Adrenal gland (tissue), 5 donors: ENCODE measurements at regions not wholly inside any gene's neighbourhood (a gene's known extent, or its start where the extent isn't known, plus 50 kb on each side); places are given as distances from the start of the nearest gene placed in this dataset.

ENCODE experiments used
- POLR2A ChIP-seq, 2 donors: fragments of 450-650 bp; IDR thresholded peaks; one replicate each; pipeline ENCODE4 v1.6.1; 2017; ENCODE audit warnings: antibody characterized with exemption in 2 of 2, mild to moderate bottlenecking in 2 of 2, moderate library complexity in 1 of 2
- TF ChIP-seq, protein P1 (sequence below), 6 experiments: fragments of 450-650 bp in 4 of 6; fragments of 200-600 bp in 2 of 6; sonication (generic) in 1 of 6; IDR thresholded peaks; 1 replicate in 5 of 6; 2 replicates in 1 of 6; pipeline versions ENCODE4 v1.5.1 to v1.8.0; 2016 to 2021; ENCODE audit warnings: antibody characterized with exemption in 6 of 6, mild to moderate bottlenecking in 2 of 6, moderate library complexity in 1 of 6
- donor health status: DM: no; HTN: no; CAD: no.

DNA sequence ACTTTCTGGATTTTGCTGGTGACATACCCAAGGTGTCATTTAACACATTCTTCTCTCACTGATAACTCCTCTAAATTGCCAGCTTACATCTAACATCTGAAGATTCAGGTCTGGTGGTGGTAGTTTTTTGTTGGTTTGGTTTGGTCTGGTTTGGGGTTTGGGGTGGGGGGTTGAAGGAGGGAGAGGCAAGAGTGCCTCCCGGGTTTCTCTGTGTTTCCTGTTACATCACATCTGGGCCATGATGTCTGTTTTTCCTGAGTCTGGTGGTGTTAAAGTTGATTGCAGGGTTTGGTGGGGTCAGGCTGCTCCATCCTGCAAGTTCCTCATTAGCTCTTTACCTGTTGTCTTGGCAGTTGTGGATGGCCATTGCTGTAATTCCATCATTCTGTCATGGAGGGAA lies 155.8 kb upstream of the UBL3 start:
- TF ChIP-seq, protein P1, sequence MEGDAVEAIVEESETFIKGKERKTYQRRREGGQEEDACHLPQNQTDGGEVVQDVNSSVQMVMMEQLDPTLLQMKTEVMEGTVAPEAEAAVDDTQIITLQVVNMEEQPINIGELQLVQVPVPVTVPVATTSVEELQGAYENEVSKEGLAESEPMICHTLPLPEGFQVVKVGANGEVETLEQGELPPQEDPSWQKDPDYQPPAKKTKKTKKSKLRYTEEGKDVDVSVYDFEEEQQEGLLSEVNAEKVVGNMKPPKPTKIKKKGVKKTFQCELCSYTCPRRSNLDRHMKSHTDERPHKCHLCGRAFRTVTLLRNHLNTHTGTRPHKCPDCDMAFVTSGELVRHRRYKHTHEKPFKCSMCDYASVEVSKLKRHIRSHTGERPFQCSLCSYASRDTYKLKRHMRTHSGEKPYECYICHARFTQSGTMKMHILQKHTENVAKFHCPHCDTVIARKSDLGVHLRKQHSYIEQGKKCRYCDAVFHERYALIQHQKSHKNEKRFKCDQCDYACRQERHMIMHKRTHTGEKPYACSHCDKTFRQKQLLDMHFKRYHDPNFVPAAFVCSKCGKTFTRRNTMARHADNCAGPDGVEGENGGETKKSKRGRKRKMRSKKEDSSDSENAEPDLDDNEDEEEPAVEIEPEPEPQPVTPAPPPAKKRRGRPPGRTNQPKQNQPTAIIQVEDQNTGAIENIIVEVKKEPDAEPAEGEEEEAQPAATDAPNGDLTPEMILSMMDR (IDR thresholded peaks at IDR 0.05) = no peak
- TF ChIP-seq POLR2A (IDR thresholded peaks at IDR 0.05) = no peak
